ENCODE measurements at regions not wholly inside any gene's neighbourhood (a gene's known extent, or its start where the extent isn't known, plus 50 kb on each side); places are given as distances from the start of the nearest gene placed in this dataset.

- TF ChIP-seq CTCF (IDR thresholded peaks at IDR 0.05) (no peak), POLR2A (IDR thresholded peaks at IDR 0.05) (no peak)
Observed at GRCh38 chr6:147941143-147941542, 401.5 kb upstream of the SASH1 start.

Measured in esophagus squamous epithelium (tissue), 4 donors.